Epidermal melanocyte (primary cell): ENCODE measurements at regions not wholly inside any gene's neighbourhood (a gene's known extent, or its start where the extent isn't known, plus 50 kb on each side); places are given as distances from the start of the nearest gene placed in this dataset.

Source experiments
- DNase-seq: peaks from one replicate; pipeline ENCODE4 v3.0.0; 2011; ENCODE audit warnings: low spot score; ENCODE audit not compliant: insufficient read length

- no peak for DNase-seq
These were observed 59.8 kb upstream of the HSF2 start for GRCh38 chr6:122339661-122340060.

GRCh38 chr6:122347280-122347679, 52.2 kb upstream of the HSF2 start:
- DNase-seq = peak; percentile 19

- no peak for DNase-seq
These were observed 51.7 kb upstream of the HSF2 start for GRCh38 chr6:122347751-122348150.
